Neuronal stem cell (in vitro differentiated cells): ENCODE measurements at regions not wholly inside any gene's neighbourhood (a gene's known extent, or its start where the extent isn't known, plus 50 kb on each side); places are given as distances from the start of the nearest gene placed in this dataset.

Experiments used
- DNase-seq: peaks from one replicate; pipeline ENCODE4 v3.0.0-alpha.2; 2013; ENCODE audit warnings: low spot score
- H2AFZ ChIP-seq: one replicate; pipeline ENCODE4 v1.6.1; 2013; ENCODE audit warnings: mild to moderate bottlenecking, low read length, inconsistent platforms
- H2AK5ac ChIP-seq: 2 replicates; pipeline ENCODE4 v1.6.1; 2013; ENCODE audit warnings: low read depth, mild to moderate bottlenecking, inconsistent platforms, low read length, moderate library complexity, mixed read lengths
- H2BK120ac ChIP-seq: 2 replicates; pipeline ENCODE4 v1.6.1; 2013; ENCODE audit warnings: low read depth, mild to moderate bottlenecking, inconsistent platforms, low read length, moderate library complexity, mixed read lengths
- H2BK12ac ChIP-seq: one replicate; pipeline ENCODE4 v1.6.1; 2013; ENCODE audit warnings: low read length, inconsistent platforms
- H2BK15ac ChIP-seq: 2 replicates; pipeline ENCODE4 v1.6.1; 2013; ENCODE audit warnings: mild to moderate bottlenecking, low read length, inconsistent platforms, mixed read lengths
- H2BK5ac ChIP-seq: one replicate; pipeline ENCODE4 v1.6.1; 2013; ENCODE audit warnings: inconsistent platforms, mild to moderate bottlenecking, low read length, moderate library complexity
- H3K14ac ChIP-seq: one replicate; pipeline ENCODE4 v1.6.1; 2013; ENCODE audit warnings: low read length, inconsistent platforms
- H3K18ac ChIP-seq: 2 replicates; pipeline ENCODE4 v1.6.1; 2013; ENCODE audit warnings: low read length, inconsistent platforms
- H3K23ac ChIP-seq: 2 replicates; pipeline ENCODE4 v1.6.1; 2013; ENCODE audit warnings: low read depth, mild to moderate bottlenecking, mixed read lengths, low read length, inconsistent platforms; ENCODE audit not compliant: poor library complexity
- H3K27ac ChIP-seq: replicated peaks from 3 replicates; pipeline ENCODE4 v1.5.1; 2013; ENCODE audit warnings: low read length, inconsistent platforms
- H3K27me3 ChIP-seq, 3 experiments: 2 replicates each; pipeline ENCODE4 v1.6.1; 2013; ENCODE audit warnings: low read length in 3 of 3, mild to moderate bottlenecking in 2 of 3, inconsistent platforms in 1 of 3, low read depth in 1 of 3, mixed read lengths in 1 of 3, moderate library complexity in 1 of 3; ENCODE audit not compliant: control insufficient read depth in 3 of 3, insufficient read depth in 3 of 3
- H3K36me3 ChIP-seq, 2 donors: replicated peaks in 1 of 2; 2 replicates each; pipeline ENCODE4 v1.6.1; 2013; ENCODE audit warnings: low read length in 2 of 2; ENCODE audit not compliant: control insufficient read depth in 2 of 2, insufficient read depth in 2 of 2
- H3K4ac ChIP-seq: 2 replicates; pipeline ENCODE4 v1.6.1; 2013; ENCODE audit warnings: inconsistent platforms, mild to moderate bottlenecking, low read length, moderate library complexity
- H3K4me1 ChIP-seq, 2 donors: 1 replicate in 1 of 2; 2 replicates in 1 of 2; pipeline ENCODE4 v1.6.1; 2013; ENCODE audit warnings: low read length in 2 of 2, low read depth in 1 of 2; ENCODE audit not compliant: control insufficient read depth in 2 of 2, insufficient read depth in 1 of 2
- H3K4me2 ChIP-seq: one replicate; pipeline ENCODE4 v1.6.1; 2013; ENCODE audit warnings: mild to moderate bottlenecking, low read length, inconsistent platforms; ENCODE audit not compliant: insufficient read depth, poor library complexity, severe bottlenecking
- H3K4me3 ChIP-seq, 2 donors: 2 replicates each; pipeline ENCODE4 v1.5.1; 2013; ENCODE audit warnings: low read length in 2 of 2, mild to moderate bottlenecking in 2 of 2, inconsistent platforms in 1 of 2, moderate library complexity in 1 of 2
- H3K79me1 ChIP-seq: one replicate; pipeline ENCODE4 v1.6.1; 2013; ENCODE audit warnings: low read depth, mild to moderate bottlenecking, inconsistent platforms, low read length, moderate library complexity
- H3K9ac ChIP-seq: one replicate; pipeline ENCODE4 v1.6.1; 2013; ENCODE audit warnings: mild to moderate bottlenecking, low read depth, low read length, inconsistent platforms; ENCODE audit not compliant: poor library complexity
- H3K9me3 ChIP-seq, 2 donors: replicated peaks in 1 of 2; 2 replicates each; pipeline versions ENCODE3 to v1.6.1; 2013; ENCODE audit warnings: low read length in 2 of 2, mild to moderate bottlenecking in 2 of 2, inconsistent platforms in 1 of 2, low read depth in 1 of 2, mixed read lengths in 1 of 2, moderate library complexity in 1 of 2; ENCODE audit not compliant: control insufficient read depth in 2 of 2, insufficient read depth in 1 of 2
- H4K8ac ChIP-seq: one replicate; pipeline ENCODE4 v1.6.1; 2013; ENCODE audit warnings: low read depth, mild to moderate bottlenecking, inconsistent platforms, low read length, moderate library complexity
- H4K91ac ChIP-seq: one replicate; pipeline ENCODE4 v1.6.1; 2013; ENCODE audit warnings: low read length, low read depth, mild to moderate bottlenecking, inconsistent platforms; ENCODE audit not compliant: poor library complexity
- WGBS, 2 donors: extraction: QIAGEN DNeasy Blood & Tissue Kit; methylation state at CpG; one replicate each; pipeline ENCODE4 v1.1.7; 2013; ENCODE audit warnings: missing lambda C conversion rate in 2 of 2, mixed read lengths in 1 of 2; ENCODE audit not compliant: insufficient read length in 2 of 2, insufficient replicate concordance in 1 of 2; ENCODE audit errors: extremely low coverage in 2 of 2; 5-methylcytosine and 5-hydroxymethylcytosine counted together

GRCh38 chr17:71375948-71376347, 744.9 kb upstream of the SOX9 start:
- H2BK15ac ChIP-seq: no peak overlapping the region
- H2AK5ac ChIP-seq: no peak overlapping the region
- no peaks in the 10 kb centered on the region for H3K79me1 ChIP-seq
- H3K4me1 ChIP-seq: peaks cover 0 to 2% of the 10 kb centered on the region in 2 donors
- no peak overlapping the region for H2BK120ac ChIP-seq
- no peak overlapping the region for H3K27ac ChIP-seq
- H2AFZ ChIP-seq: no peak overlapping the region
- H3K4me2 ChIP-seq: no peak overlapping the region
- H3K36me3 ChIP-seq: no peaks in the 10 kb centered on the region
- no peak overlapping the region for H2BK5ac ChIP-seq
- H3K9ac ChIP-seq: no peak overlapping the region
- no peaks in the 10 kb centered on the region for H3K9me3 ChIP-seq
- no peaks in the 10 kb centered on the region for H3K27me3 ChIP-seq
- H3K4me3 ChIP-seq: no peak overlapping the region
- no peak for DNase-seq
- no peak overlapping the region for H4K91ac ChIP-seq
- no peak overlapping the region for H3K14ac ChIP-seq
- H3K4ac ChIP-seq: no peak overlapping the region
- no peak overlapping the region for H3K18ac ChIP-seq
- no peak overlapping the region for H2BK12ac ChIP-seq
- H4K8ac ChIP-seq: no peak overlapping the region
- no peak overlapping the region for H3K23ac ChIP-seq
- WGBS, 2 donors: no CpG with 5 or more reads among the region's 1 CpG

DNA sequence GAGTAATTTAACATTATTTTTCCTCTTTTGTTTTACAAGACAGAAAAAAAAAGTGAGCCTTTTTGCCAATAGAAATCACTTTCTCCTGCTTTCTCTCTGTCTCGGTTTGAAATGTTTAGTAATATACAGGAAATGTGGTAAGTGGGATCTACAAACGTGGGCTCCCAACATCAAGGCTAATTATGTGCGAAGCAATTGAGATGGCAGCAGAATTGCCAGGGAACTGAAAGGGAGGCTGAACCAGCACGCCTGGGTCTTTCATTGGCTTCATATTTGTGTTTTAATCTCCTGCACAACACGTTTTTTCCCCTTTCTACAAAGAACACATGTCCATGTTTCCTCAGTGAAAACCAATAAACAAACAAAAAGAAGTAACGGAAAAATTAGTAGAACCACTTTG, 743.9 kb upstream of the SOX9 start:
- Histone ChIP-seq H3K27me3 (no peaks in the 10 kb centered on the region), H2BK12ac (no peak overlapping the region), H3K36me3 (no peaks in the 10 kb centered on the region), H2AFZ (no peak overlapping the region), H3K79me1 (no peaks in the 10 kb centered on the region), H3K4me2 (no peak overlapping the region), H4K8ac (no peak overlapping the region), H3K9me3 (no peaks in the 10 kb centered on the region), H3K18ac (no peak overlapping the region), H3K23ac (no peak overlapping the region), H4K91ac (no peak overlapping the region), H2BK5ac (no peak overlapping the region), H3K9ac (no peak overlapping the region), H2AK5ac (no peak overlapping the region), H2BK15ac (no peak overlapping the region), H3K14ac (no peak overlapping the region), H3K4me3 (no peak overlapping the region), H3K4ac (no peak overlapping the region), H3K27ac (no peak overlapping the region), H3K4me1 (peaks cover 0 to 2% of the 10 kb centered on the region in 2 donors), H2BK120ac (no peak overlapping the region)
- WGBS, 2 donors: no CpG with 5 or more reads among the region's 6 CpGs
- no peak for DNase-seq

DNA sequence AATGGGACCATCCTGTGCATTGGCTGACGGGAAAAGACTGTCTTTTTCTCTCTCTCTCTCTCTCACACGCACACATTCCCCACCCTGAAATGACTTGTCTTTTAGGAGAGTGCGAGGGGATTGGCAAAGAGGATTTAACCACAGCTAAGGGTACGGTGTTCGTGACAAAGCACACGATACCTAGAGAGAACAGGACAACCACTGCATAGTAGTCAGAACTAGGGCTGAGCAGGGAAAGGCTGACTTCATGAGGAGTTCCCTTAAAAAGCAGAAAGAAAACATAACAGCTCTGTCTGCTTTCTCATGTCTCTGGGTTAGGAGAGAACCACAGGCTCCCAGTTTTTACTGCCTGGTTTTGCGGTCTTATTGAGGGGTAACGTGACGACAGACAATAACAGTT, 742.8 kb upstream of the SOX9 start:
- Histone ChIP-seq H4K91ac (no peak overlapping the region), H2BK120ac (no peak overlapping the region), H3K36me3 (no peaks in the 10 kb centered on the region), H3K4ac (no peak overlapping the region), H3K27ac (no peak overlapping the region), H3K9me3 (no peaks in the 10 kb centered on the region), H3K9ac (no peak overlapping the region), H2AK5ac (no peak overlapping the region), H3K27me3 (no peaks in the 10 kb centered on the region), H3K23ac (no peak overlapping the region), H4K8ac (no peak overlapping the region), H3K18ac (no peak overlapping the region), H2BK12ac (no peak overlapping the region), H2AFZ (no peak overlapping the region), H3K4me2 (no peak overlapping the region), H3K4me1 (peaks cover 0 to 2% of the 10 kb centered on the region in 2 donors), H3K14ac (no peak overlapping the region), H2BK5ac (no peak overlapping the region), H2BK15ac (no peak overlapping the region), H3K79me1 (no peaks in the 10 kb centered on the region), H3K4me3 (no peak overlapping the region)
- no peak for DNase-seq
- WGBS, 2 donors: no CpG with 5 or more reads among the region's 9 CpGs

DNA sequence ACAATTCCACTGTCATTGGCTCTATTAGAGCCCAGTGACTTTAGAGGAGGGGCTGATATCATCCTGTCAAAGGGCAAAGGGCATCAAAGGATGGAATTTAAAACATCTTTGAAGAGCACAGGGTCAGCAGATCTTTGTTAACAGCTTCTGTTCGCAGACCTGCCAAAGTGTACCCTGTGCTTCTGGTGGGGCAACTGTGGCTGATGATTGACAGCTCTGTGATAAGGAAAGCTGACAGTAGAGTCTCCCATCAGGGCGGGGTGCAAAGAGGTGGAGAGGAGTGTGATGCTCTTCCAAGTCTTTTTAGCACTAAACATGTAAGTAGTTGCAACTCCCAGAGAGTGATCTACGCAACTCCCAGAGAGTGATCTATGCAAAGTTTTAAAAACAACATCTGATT, 742.1 kb upstream of the SOX9 start:
- Histone ChIP-seq H2BK120ac (no peak overlapping the region), H3K79me1 (no peaks in the 10 kb centered on the region), H3K27me3 (no peaks in the 10 kb centered on the region), H3K14ac (no peak overlapping the region), H3K9me3 (no peaks in the 10 kb centered on the region), H3K23ac (no peak overlapping the region), H2BK5ac (no peak overlapping the region), H2BK12ac (no peak overlapping the region), H3K4me1 (peaks cover 0 to 2% of the 10 kb centered on the region in 2 donors), H2AFZ (no peak overlapping the region), H3K9ac (no peak overlapping the region), H2AK5ac (no peak overlapping the region), H3K4ac (no peak overlapping the region), H3K4me3 (no peak overlapping the region), H3K18ac (no peak overlapping the region), H4K8ac (no peak overlapping the region), H3K27ac (no peak overlapping the region), H4K91ac (no peak overlapping the region), H3K4me2 (no peak overlapping the region), H2BK15ac (no peak overlapping the region), H3K36me3 (no peaks in the 10 kb centered on the region)
- no peak for DNase-seq
- no CpG with 5 or more reads among the region's 3 CpGs for WGBS, 2 donors
